CD4-positive, alpha-beta T cell treated with Interleukin-1 beta for 1 hour (primary cell): ENCODE measurements at regions not wholly inside any gene's neighbourhood (a gene's known extent, or its start where the extent isn't known, plus 50 kb on each side); places are given as distances from the start of the nearest gene placed in this dataset.
A peak's percentile ranks its signal among the peaks of the same experiment; 100 is the strongest.

Experiments
- DNase-seq, 2 donors: peaks; one replicate each; pipeline ENCODE4 v3.0.0-alpha.2; 2020 to 2022

- DNase-seq = no peak
Measured at GRCh38 chr2:134103196-134103595, 150.7 kb upstream of the MGAT5 start.

GRCh38 chr2:134104754-134105153, 149.1 kb upstream of the MGAT5 start:
- no peak for DNase-seq

GRCh38 chr2:134107402-134107801, 146.5 kb upstream of the MGAT5 start:
- no peak for DNase-seq

GRCh38 chr2:134108113-134108512, 145.8 kb upstream of the MGAT5 start:
- DNase-seq = peak in 1 of 2 donors; percentile 6

GRCh38 chr2:134109246-134109645, 144.6 kb upstream of the MGAT5 start:
- no peak for DNase-seq

- no peak for DNase-seq
Measured at GRCh38 chr2:134109725-134110124, 144.1 kb upstream of the MGAT5 start.

- DNase-seq = no peak
Measured at GRCh38 chr2:134110532-134110931, 143.3 kb upstream of the MGAT5 start.

GRCh38 chr2:134117676-134118075, 136.2 kb upstream of the MGAT5 start:
- DNase-seq = no peak

GRCh38 chr2:134118279-134119116, 135.4 kb upstream of the MGAT5 start:
- peak; percentile 85 to 87 for DNase-seq

GRCh38 chr2:134119117-134119712, 134.7 kb upstream of the MGAT5 start:
- DNase-seq = no peak

GRCh38 chr2:134119713-134120405, 134.0 kb upstream of the MGAT5 start:
- peak; percentile 78 to 81 for DNase-seq

GRCh38 chr2:134120406-134120732, 133.5 kb upstream of the MGAT5 start:
- DNase-seq = no peak

GRCh38 chr2:134120733-134121630, 132.9 kb upstream of the MGAT5 start:
- peak; percentile 58 for DNase-seq

GRCh38 chr2:134122610-134123009, 131.3 kb upstream of the MGAT5 start:
- peak in 1 of 2 donors; percentile 16 for DNase-seq

- DNase-seq = no peak
Measured at GRCh38 chr2:134123332-134123731, 130.5 kb upstream of the MGAT5 start.

GRCh38 chr2:134124047-134124753, 129.7 kb upstream of the MGAT5 start:
- no peak for DNase-seq

GRCh38 chr2:134127496-134127895, 126.4 kb upstream of the MGAT5 start:
- peak; percentile 14 to 42 for DNase-seq

- no peak for DNase-seq
Measured at GRCh38 chr2:134128746-134129145, 125.1 kb upstream of the MGAT5 start.

GRCh38 chr2:134129900-134130537, 123.9 kb upstream of the MGAT5 start:
- DNase-seq = no peak

- no peak for DNase-seq
Measured at GRCh38 chr2:134131681-134132489, 122.0 kb upstream of the MGAT5 start.

GRCh38 chr2:134132490-134132857, 121.4 kb upstream of the MGAT5 start:
- no peak for DNase-seq
